Esophagus muscularis mucosa (tissue), 4 donors: ENCODE measurements at regions not wholly inside any gene's neighbourhood (a gene's known extent, or its start where the extent isn't known, plus 50 kb on each side); places are given as distances from the start of the nearest gene placed in this dataset.
A peak's percentile ranks its signal among the peaks of the same experiment; 100 is the strongest.

Experiments used
- DNase-seq: peaks from one replicate; pipeline ENCODE4 v3.0.0-alpha.2; 2017; ENCODE audit errors: extremely low spot score
- H3K27ac ChIP-seq, 4 donors: fragments of 200-600 bp; sonication (generic); replicated peaks in 1 of 4; 1 replicate in 3 of 4; 2 replicates in 1 of 4; pipeline ENCODE4 v1.5.1; 2016 to 2019; ENCODE audit warnings: mild to moderate bottlenecking in 1 of 4
- H3K27me3 ChIP-seq, 4 donors: fragments of 200-600 bp; sonication (generic); one replicate each; pipeline versions ENCODE4 v1.5.1 to v1.6.0; 2016 to 2019
- H3K36me3 ChIP-seq, 4 donors: fragments of 200-600 bp; sonication (generic); one replicate each; pipeline ENCODE4 v1.5.1; 2016 to 2019
- H3K4me1 ChIP-seq, 4 donors: fragments of 200-600 bp; sonication (generic); one replicate each; pipeline ENCODE4 v1.5.1; 2016 to 2019
- H3K4me3 ChIP-seq, 4 donors: fragments of 200-600 bp; sonication (generic); 1 replicate in 2 of 4; 2 replicates in 2 of 4; pipeline ENCODE4 v1.5.1; 2016 to 2019; ENCODE audit warnings: mild to moderate bottlenecking in 4 of 4, moderate library complexity in 1 of 4
- H3K9me3 ChIP-seq, 4 donors: fragments of 200-600 bp; sonication (generic); 1 replicate in 3 of 4; 2 replicates in 1 of 4; pipeline ENCODE4 v1.5.1; 2016 to 2019
- EP300 ChIP-seq: sonication (generic); formaldehyde crosslinking; IDR thresholded peaks from one replicate; pipeline ENCODE4 v1.6.1; 2017; ENCODE audit warnings: antibody characterized with exemption
- POLR2A ChIP-seq: fragments of 450-650 bp; IDR thresholded peaks from one replicate; pipeline ENCODE4 v1.6.1; 2017; ENCODE audit warnings: antibody characterized with exemption, moderate library complexity, mild to moderate bottlenecking, low read depth
- POLR2AphosphoS5 ChIP-seq, 2 donors: sonication (generic); formaldehyde crosslinking; IDR thresholded peaks; one replicate each; pipeline ENCODE4 v1.6.1; 2017; ENCODE audit warnings: antibody characterized with exemption in 2 of 2
- WGBS: methylation state at CpG from one replicate; pipeline ENCODE4 v1.1.5; 2018; 5-methylcytosine and 5-hydroxymethylcytosine counted together
- intact Hi-C: fragments of 100-400 bp; cut with DNase I; formaldehyde crosslinking; loops from one replicate; pipeline ENCODE4 v1.15.1; 2023
- TF ChIP-seq, protein P1 (sequence below), 3 experiments: fragments of 200-600 bp in 2 of 3; fragments of 450-650 bp in 1 of 3; sonication (generic) in 2 of 3; IDR thresholded peaks; one replicate each; pipeline ENCODE4 v1.5.1; 2017 to 2019; ENCODE audit warnings: antibody characterized with exemption in 3 of 3, mild to moderate bottlenecking in 2 of 3, moderate library complexity in 1 of 3

DNA sequence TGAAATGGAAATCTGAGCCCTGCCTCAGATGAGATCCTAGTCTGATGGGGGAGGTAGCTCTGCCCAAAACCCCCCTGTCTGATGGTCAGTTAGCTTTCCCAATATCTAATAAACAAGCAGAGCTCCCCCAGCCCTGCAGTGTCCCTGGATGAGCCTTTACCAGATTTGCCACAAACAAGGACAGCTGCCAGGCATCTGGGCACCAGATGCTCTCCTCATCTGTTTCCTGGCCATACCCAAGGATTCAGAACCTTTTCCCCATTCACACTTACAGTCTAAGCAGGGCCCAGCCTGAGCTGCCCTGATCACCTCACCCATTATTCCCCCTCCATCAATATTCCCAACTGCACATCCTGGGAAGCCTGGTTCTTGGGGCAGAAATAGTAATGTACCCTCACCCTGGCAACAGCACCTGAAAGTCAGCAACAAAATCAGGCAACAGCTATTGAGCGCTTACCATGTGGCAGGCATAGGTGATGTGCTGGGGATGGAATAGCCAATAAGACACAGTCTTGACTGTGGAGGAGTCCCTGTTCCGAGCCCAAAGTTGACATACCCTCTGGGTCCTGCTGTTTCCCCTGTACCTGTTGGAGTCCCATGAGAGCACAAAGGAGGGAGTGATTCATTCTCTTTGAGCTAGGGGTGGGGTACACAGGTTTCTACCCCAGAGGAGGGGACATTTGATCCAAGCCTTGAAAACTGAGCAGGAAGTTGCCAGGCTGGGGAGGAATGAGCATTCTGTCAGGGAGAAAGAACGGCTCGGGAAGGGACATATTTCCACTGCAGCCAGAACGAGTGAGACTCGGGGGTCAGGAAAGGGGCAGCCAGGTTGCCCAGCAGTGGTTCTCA lies 147.4 kb downstream of the TMEM132E start:
- Histone ChIP-seq H3K4me3 (no peak overlapping the region), H3K27ac (no peak overlapping the region), H3K27me3 (peaks cover 0 to 13% (median 0%) of the 10 kb centered on the region in 4 donors), H3K36me3 (no peaks in the 10 kb centered on the region), H3K4me1 (no peaks in the 10 kb centered on the region), H3K9me3 (no peaks in the 10 kb centered on the region)
- TF ChIP-seq, protein P1, sequence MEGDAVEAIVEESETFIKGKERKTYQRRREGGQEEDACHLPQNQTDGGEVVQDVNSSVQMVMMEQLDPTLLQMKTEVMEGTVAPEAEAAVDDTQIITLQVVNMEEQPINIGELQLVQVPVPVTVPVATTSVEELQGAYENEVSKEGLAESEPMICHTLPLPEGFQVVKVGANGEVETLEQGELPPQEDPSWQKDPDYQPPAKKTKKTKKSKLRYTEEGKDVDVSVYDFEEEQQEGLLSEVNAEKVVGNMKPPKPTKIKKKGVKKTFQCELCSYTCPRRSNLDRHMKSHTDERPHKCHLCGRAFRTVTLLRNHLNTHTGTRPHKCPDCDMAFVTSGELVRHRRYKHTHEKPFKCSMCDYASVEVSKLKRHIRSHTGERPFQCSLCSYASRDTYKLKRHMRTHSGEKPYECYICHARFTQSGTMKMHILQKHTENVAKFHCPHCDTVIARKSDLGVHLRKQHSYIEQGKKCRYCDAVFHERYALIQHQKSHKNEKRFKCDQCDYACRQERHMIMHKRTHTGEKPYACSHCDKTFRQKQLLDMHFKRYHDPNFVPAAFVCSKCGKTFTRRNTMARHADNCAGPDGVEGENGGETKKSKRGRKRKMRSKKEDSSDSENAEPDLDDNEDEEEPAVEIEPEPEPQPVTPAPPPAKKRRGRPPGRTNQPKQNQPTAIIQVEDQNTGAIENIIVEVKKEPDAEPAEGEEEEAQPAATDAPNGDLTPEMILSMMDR (IDR thresholded peaks at IDR 0.05) = no peak
- no peak for TF ChIP-seq POLR2A
- no peak for TF ChIP-seq EP300
- TF ChIP-seq POLR2AphosphoS5 (IDR thresholded peaks at IDR 0.05) = no peak
- intact Hi-C loops = no loop called here
- 68% methylated on average over 6 of the region's 6 CpGs for WGBS
- DNase-seq = peak; percentile 81

DNA sequence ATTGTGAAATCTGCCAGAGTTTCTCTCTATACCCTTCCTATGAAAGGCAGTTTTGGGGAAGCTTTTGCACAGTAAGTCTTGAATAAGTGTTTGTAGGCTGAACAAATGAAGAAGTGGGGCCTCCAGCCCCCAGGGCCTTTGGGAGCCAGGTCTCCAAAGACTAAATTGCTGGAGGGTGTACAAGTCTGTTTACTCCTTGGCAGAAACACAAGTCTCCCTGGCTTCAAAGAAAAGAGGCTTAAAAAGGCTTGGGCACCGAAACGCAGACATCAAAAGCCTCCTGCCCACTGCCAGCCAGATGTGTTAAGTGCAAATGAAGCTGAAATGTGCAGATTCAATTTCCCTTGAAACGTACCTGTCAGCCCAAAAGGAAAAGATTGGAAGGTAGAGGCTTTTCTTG lies 146.3 kb downstream of the TMEM132E start:
- intact Hi-C loops = no loop called here
- DNase-seq = peak; percentile 81
- no peak overlapping the region for H3K4me3 ChIP-seq
- H3K27ac ChIP-seq = no peak overlapping the region
- H3K9me3 ChIP-seq = no peaks in the 10 kb centered on the region
- H3K27me3 ChIP-seq = peaks cover 0 to 13% (median 0%) of the 10 kb centered on the region in 4 donors
- TF ChIP-seq EP300 = no peak
- TF ChIP-seq, protein P1 (IDR thresholded peaks at IDR 0.05) = no peak
- TF ChIP-seq POLR2AphosphoS5 (IDR thresholded peaks at IDR 0.05) = no peak
- 65% methylated on average over 3 of the region's 3 CpGs for WGBS
- no peaks in the 10 kb centered on the region for H3K36me3 ChIP-seq
- no peaks in the 10 kb centered on the region for H3K4me1 ChIP-seq

DNA sequence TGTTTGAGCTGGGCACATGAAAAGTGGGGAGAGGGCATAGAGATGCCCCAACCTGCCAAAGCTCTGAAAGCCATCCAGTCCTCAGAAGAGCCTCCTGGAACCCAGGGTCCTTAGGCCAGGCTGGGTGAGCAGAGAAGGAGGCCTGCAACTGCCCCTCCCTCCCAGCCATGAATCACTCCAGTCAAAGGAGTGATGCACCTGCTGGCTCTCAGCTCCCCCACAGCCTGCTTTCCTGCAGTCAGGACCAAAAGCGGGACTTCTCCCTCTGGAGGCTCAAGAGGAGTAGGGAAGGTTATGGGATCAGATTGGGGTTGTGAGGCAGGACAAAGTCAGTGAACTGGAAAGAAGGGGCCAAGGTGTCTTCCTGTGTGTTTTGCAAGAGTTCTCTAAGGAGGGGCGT lies 145.6 kb downstream of the TMEM132E start:
- WGBS = 64% methylated on average over 2 of the region's 2 CpGs
- Histone ChIP-seq H3K27me3 (peaks cover 0 to 13% (median 0%) of the 10 kb centered on the region in 4 donors), H3K9me3 (no peaks in the 10 kb centered on the region), H3K27ac (no peak overlapping the region), H3K36me3 (no peaks in the 10 kb centered on the region), H3K4me1 (no peaks in the 10 kb centered on the region), H3K4me3 (no peak overlapping the region)
- no peak for DNase-seq
- intact Hi-C loops = no loop called here
- TF ChIP-seq, protein P1 (IDR thresholded peaks at IDR 0.05) = no peak
- TF ChIP-seq POLR2A = no peak

DNA sequence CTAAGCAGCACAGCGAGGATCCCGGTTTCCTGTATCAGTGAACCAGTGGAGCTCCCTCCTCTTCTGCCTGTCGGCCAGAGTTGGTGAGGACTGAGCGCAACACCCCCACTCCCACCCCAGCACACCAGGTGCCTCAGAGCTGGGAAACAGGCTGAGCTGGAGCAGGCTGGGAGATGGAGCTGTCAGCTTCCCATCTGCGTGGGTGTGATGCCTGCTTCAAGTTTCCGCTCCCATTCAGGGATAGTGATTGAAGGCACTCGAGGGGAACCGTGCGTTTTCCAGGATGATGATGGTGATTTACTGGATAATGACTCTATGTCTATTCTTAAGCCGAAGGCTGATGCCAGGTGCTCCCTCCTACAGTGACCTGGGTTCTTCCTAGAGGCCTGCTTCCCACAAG lies 144.5 kb downstream of the TMEM132E start:
- Histone ChIP-seq H3K9me3 (no peaks in the 10 kb centered on the region), H3K27ac (no peak overlapping the region), H3K4me1 (no peaks in the 10 kb centered on the region), H3K36me3 (no peaks in the 10 kb centered on the region), H3K4me3 (no peak overlapping the region), H3K27me3 (peaks cover 0 to 13% (median 0%) of the 10 kb centered on the region in 4 donors)
- 67% methylated on average over 8 of the region's 10 CpGs for WGBS
- no peak for DNase-seq
- intact Hi-C loops = no loop called here
- TF ChIP-seq EP300 (no peak), POLR2A (no peak), POLR2AphosphoS5 (IDR thresholded peaks at IDR 0.05) (no peak)
- TF ChIP-seq, protein P1 (IDR thresholded peaks at IDR 0.05) = no peak

DNA sequence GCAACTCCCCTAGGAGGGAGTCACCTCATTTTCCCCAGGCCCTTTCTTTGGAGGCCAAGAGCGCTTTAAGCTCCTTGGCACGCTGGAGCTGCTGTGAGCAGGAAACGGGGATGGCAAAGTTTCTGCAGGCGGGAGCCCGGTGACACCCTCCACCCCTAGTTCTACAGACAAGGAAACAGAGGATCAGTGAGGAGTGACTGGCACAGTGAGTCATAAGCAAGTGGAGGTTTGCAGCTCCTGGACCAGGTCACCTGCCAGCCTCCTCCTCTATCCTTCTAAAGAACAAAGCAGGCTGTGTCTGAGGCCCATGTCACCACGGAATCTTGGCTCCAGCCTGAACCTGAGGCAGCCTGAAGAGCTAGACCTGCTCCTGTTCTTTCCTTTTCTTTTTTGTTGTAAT lies 141.9 kb downstream of the TMEM132E start:
- TF ChIP-seq POLR2A (no peak), EP300 (no peak), POLR2AphosphoS5 (IDR thresholded peaks at IDR 0.05) (no peak)
- TF ChIP-seq, protein P1 (IDR thresholded peaks at IDR 0.05) = no peak
- no peak for DNase-seq
- Histone ChIP-seq H3K9me3 (no peaks in the 10 kb centered on the region), H3K4me3 (no peak overlapping the region), H3K36me3 (no peaks in the 10 kb centered on the region), H3K4me1 (no peaks in the 10 kb centered on the region), H3K27ac (no peak overlapping the region), H3K27me3 (peaks cover 0 to 18% (median 0%) of the 10 kb centered on the region in 4 donors)
- WGBS = 76% methylated on average over 6 of the region's 6 CpGs
- intact Hi-C loops = no loop called here
